BJ (cell line): ENCODE measurements at regions not wholly inside any gene's neighbourhood (a gene's known extent, or its start where the extent isn't known, plus 50 kb on each side); places are given as distances from the start of the nearest gene placed in this dataset.

Experiments
- CTCF ChIA-PET: fragments of 350-600 bp; formaldehyde crosslinking; extraction: SDS; loops from one replicate; lab custom pipeline; 2021; ENCODE audit warnings: antibody characterized with exemption, inconsistent platforms; lab: Yijun Ruan, JAX
- POLR2A ChIA-PET: fragments of 300-600 bp; sonication (Branson Sonifier 250); formaldehyde crosslinking; extraction: SDS; loops from one replicate; lab custom pipeline; 2021; ENCODE audit warnings: antibody characterized with exemption; lab: Charles Lee
- DNase-seq: peaks from one replicate; pipeline ENCODE4 v3.0.0-alpha.2; 2011; ENCODE audit warnings: low read depth
- H3K27me3 ChIP-seq: 2 replicates; pipeline ENCODE4 v1.6.0; 2011; ENCODE audit warnings: low read length; ENCODE audit not compliant: control insufficient read depth, insufficient read depth
- H3K36me3 ChIP-seq: 2 replicates; pipeline ENCODE4 v1.5.1; 2011; ENCODE audit warnings: low read length; ENCODE audit not compliant: control insufficient read depth, insufficient read depth
- H3K4me3 ChIP-seq: 2 replicates; pipeline ENCODE4 v1.5.1; 2011; ENCODE audit warnings: low read depth, mild to moderate bottlenecking, control low read depth, low read length
- TF ChIP-seq, protein P1 (sequence below): IDR thresholded peaks from 2 replicates; pipeline ENCODE4 v1.5.1; 2011; ENCODE audit warnings: low read depth, mild to moderate bottlenecking, control low read depth, inconsistent platforms, low read length, moderate library complexity; ENCODE audit not compliant: insufficient read depth

GRCh38 chr20:51154708-51155690 lies 132.1 kb upstream of the KCNG1 start:
- no peak for DNase-seq
- TF ChIP-seq, protein P1, sequence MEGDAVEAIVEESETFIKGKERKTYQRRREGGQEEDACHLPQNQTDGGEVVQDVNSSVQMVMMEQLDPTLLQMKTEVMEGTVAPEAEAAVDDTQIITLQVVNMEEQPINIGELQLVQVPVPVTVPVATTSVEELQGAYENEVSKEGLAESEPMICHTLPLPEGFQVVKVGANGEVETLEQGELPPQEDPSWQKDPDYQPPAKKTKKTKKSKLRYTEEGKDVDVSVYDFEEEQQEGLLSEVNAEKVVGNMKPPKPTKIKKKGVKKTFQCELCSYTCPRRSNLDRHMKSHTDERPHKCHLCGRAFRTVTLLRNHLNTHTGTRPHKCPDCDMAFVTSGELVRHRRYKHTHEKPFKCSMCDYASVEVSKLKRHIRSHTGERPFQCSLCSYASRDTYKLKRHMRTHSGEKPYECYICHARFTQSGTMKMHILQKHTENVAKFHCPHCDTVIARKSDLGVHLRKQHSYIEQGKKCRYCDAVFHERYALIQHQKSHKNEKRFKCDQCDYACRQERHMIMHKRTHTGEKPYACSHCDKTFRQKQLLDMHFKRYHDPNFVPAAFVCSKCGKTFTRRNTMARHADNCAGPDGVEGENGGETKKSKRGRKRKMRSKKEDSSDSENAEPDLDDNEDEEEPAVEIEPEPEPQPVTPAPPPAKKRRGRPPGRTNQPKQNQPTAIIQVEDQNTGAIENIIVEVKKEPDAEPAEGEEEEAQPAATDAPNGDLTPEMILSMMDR: no peak
- no peak overlapping the region for H3K4me3 ChIP-seq
- H3K36me3 ChIP-seq: no peaks in the 10 kb centered on the region
- CTCF ChIA-PET: interaction anchor here (0.8 to 1.9 kb wide), 2 partner anchors 10 to 116 kb away, joined by 3 to 5 read pairs; no protein-coding TSS in a partner anchor
- POLR2A ChIA-PET: no interaction called here
- H3K27me3 ChIP-seq: peaks cover 16% of the 10 kb centered on the region

- Histone ChIP-seq H3K36me3 (no peaks in the 10 kb centered on the region), H3K4me3 (no peak overlapping the region), H3K27me3 (peaks cover 14% of the 10 kb centered on the region)
- TF ChIP-seq, protein P1: no peak
- ChIA-PET POLR2A (no interaction called here), CTCF (interaction anchor here (1.9 kb wide), 1 partner anchor 9 kb away, joined by 5 read pairs; no protein-coding TSS in a partner anchor)
- DNase-seq: no peak
Measured at GRCh38 chr20:51153867-51154707, 131.2 kb upstream of the KCNG1 start.

DNA sequence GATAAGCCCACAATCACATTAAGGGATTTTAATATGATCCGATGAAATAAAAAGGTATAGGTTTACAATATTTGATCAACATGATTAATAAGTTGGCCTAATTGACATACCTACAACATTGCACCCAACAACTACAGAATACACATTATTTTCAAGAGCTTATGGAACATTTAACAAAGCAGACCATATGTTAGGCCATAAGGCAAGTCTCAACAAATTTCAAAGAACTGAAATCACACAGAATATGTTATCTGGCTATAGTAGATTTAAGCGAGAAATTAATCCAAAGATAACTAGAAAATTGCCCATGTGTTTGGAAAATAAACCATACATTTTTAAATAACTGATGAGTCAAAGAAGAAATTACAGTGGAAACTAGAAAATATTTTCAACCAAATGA lies 126.0 kb upstream of the KCNG1 start:
- no peaks in the 10 kb centered on the region for H3K36me3 ChIP-seq
- ChIA-PET POLR2A (no interaction called here), CTCF (no interaction called here)
- TF ChIP-seq, protein P1: no peak
- DNase-seq: no peak
- H3K27me3 ChIP-seq: peaks cover 10% of the 10 kb centered on the region
- H3K4me3 ChIP-seq: no peak overlapping the region

- Histone ChIP-seq H3K4me3 (no peak overlapping the region), H3K27me3 (peaks cover 19% of the 10 kb centered on the region), H3K36me3 (no peaks in the 10 kb centered on the region)
- no peak for DNase-seq
- TF ChIP-seq, protein P1: no peak
- POLR2A ChIA-PET: no interaction called here
- CTCF ChIA-PET: interaction anchor here (1.1 to 1.3 kb wide), 2 partner anchors 11 to 129 kb away, joined by 3 to 5 read pairs; no protein-coding TSS in a partner anchor
Measured at GRCh38 chr20:51144476-51144875, 121.6 kb upstream of the KCNG1 start.
